Parathyroid adenoma (tissue), 2 donors: ENCODE measurements at regions not wholly inside any gene's neighbourhood (a gene's known extent, or its start where the extent isn't known, plus 50 kb on each side); places are given as distances from the start of the nearest gene placed in this dataset.
"Not testable (repeated sequence)": the region's sequence is repeated elsewhere in the genome, so short reads cannot be mapped to it uniquely, and the experiment has no call there.

Source experiments
- H2AFZ ChIP-seq: fragments of 300-600 bp; sonication (generic); one replicate; pipeline ENCODE4 v1.7.0; 2017; ENCODE audit warnings: antibody characterized with exemption, mild to moderate bottlenecking
- H3K27ac ChIP-seq: fragments of 300-600 bp; sonication (generic); one replicate; pipeline ENCODE4 v1.7.0; 2017
- H3K27me3 ChIP-seq: fragments of 300-600 bp; sonication (generic); one replicate; pipeline ENCODE4 v1.7.0; 2017; ENCODE audit warnings: low read length; ENCODE audit not compliant: control insufficient read depth, insufficient read depth
- H3K36me3 ChIP-seq: fragments of 300-600 bp; sonication (generic); one replicate; pipeline ENCODE4 v1.7.0; 2017; ENCODE audit warnings: low read length; ENCODE audit not compliant: control insufficient read depth, insufficient read depth
- H3K4me1 ChIP-seq: fragments of 300-600 bp; sonication (generic); one replicate; pipeline ENCODE4 v1.7.0; 2017; ENCODE audit warnings: control low read depth
- H3K4me2 ChIP-seq: fragments of 300-600 bp; sonication (generic); one replicate; pipeline ENCODE4 v1.7.0; 2017; ENCODE audit warnings: low read length
- H3K4me3 ChIP-seq: fragments of 300-600 bp; sonication (generic); one replicate; pipeline ENCODE4 v1.7.0; 2017; ENCODE audit warnings: low read depth, low read length
- H3K79me2 ChIP-seq: fragments of 300-600 bp; sonication (generic); one replicate; pipeline ENCODE4 v1.7.0; 2017; ENCODE audit warnings: control low read depth
- H3K9ac ChIP-seq: fragments of 300-600 bp; sonication (generic); one replicate; pipeline ENCODE4 v1.7.0; 2017; ENCODE audit warnings: mild to moderate bottlenecking
- H3K9me3 ChIP-seq: fragments of 300-600 bp; sonication (generic); one replicate; pipeline ENCODE4 v1.7.0; 2017; ENCODE audit warnings: low read length; ENCODE audit not compliant: control insufficient read depth
- CTCF ChIP-seq: fragments of 300-600 bp; sonication (generic); IDR thresholded peaks from one replicate; pipeline ENCODE4 v1.7.0; 2017; ENCODE audit warnings: antibody characterized with exemption, mild to moderate bottlenecking
- donor health status: primary hyperparathyroidism.

DNA sequence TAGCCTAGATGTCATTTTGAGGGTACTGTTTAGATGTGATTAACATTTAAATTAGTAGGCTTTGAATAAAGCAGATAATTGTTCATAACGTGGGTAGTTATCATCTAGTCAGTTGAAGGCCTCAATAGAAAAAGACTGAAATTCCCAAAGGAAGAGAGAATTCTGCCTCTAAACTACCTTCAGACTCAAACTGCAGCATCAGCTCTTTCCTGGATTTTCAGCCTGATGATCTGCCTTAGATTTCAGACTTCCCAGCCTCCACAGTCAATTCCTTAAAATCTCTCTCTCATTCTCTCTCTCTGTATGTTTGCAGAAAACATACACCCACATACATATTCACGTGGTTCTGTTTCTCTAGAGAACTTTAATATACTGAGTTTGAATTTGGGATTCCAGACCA lies 58.0 kb upstream of the MBNL1 start:
- no peaks in the 10 kb centered on the region for H3K79me2 ChIP-seq
- H3K4me3 ChIP-seq: no peak overlapping the region
- no peak for TF ChIP-seq CTCF
- H3K9ac ChIP-seq: no peak overlapping the region
- no peak overlapping the region for H2AFZ ChIP-seq
- H3K27me3 ChIP-seq: no peaks in the 10 kb centered on the region
- H3K9me3 ChIP-seq: no peaks in the 10 kb centered on the region
- H3K4me2 ChIP-seq: no peak overlapping the region
- H3K36me3 ChIP-seq: no peaks in the 10 kb centered on the region
- H3K27ac ChIP-seq: no peak overlapping the region
- peaks cover 2% of the 10 kb centered on the region for H3K4me1 ChIP-seq

DNA sequence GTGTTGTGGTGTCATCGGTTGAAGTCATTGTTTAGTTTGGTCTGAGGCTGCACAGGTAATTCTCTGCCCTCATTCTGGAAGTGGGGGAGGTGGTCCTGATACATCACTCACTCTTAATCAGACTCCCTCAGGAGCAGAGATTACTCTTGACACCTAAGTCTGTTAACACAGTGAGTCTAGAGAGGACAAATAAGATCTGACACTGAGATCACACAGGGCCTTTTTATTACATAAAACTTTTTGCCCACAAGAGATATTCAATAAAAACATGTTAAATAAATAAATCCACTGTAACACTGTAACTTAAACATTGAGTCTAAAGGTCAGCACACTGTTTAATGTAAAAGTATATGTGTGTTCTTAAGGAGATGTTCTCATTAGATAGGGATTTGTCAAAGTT lies 57.1 kb upstream of the MBNL1 start:
- no peak overlapping the region for H3K9ac ChIP-seq
- H3K27ac ChIP-seq: no peak overlapping the region
- no peak for TF ChIP-seq CTCF
- no peak overlapping the region for H2AFZ ChIP-seq
- no peaks in the 10 kb centered on the region for H3K36me3 ChIP-seq
- no peak overlapping the region for H3K4me2 ChIP-seq
- H3K4me3 ChIP-seq: no peak overlapping the region
- H3K9me3 ChIP-seq: no peaks in the 10 kb centered on the region
- peaks cover 2% of the 10 kb centered on the region for H3K4me1 ChIP-seq
- no peaks in the 10 kb centered on the region for H3K27me3 ChIP-seq
- H3K79me2 ChIP-seq: no peaks in the 10 kb centered on the region

DNA sequence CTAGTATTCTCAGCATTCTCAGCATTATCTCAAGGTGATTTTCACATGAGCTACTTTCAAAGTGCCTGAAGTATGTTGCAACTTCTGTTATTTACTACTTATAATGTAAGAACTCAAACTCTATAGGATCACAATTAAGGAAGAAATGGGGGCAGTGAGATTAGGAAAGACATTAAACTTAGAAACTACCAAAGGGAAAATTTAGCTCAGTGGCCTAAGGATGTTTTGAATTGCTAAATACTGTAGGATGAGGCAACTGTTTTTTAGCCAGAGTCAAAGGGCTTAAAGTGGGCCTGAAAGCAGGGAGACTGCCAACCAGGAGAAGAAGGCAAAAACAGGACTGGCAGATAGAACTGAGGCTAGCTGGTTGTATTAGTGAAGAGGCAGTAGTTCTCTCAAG lies 55.5 kb upstream of the MBNL1 start:
- peaks cover 2% of the 10 kb centered on the region for H3K4me1 ChIP-seq
- no peaks in the 10 kb centered on the region for H3K79me2 ChIP-seq
- H3K36me3 ChIP-seq: no peaks in the 10 kb centered on the region
- H3K9ac ChIP-seq: no peak overlapping the region
- H3K9me3 ChIP-seq: no peaks in the 10 kb centered on the region
- no peak overlapping the region for H3K27ac ChIP-seq
- H3K27me3 ChIP-seq: no peaks in the 10 kb centered on the region
- no peak overlapping the region for H3K4me3 ChIP-seq
- no peak for TF ChIP-seq CTCF
- H3K4me2 ChIP-seq: no peak overlapping the region
- H2AFZ ChIP-seq: peak overlapping the region; percentile 55

GRCh38 chr3:152213938-152214337 lies 54.8 kb upstream of the MBNL1 start:
- H3K4me1 ChIP-seq: peaks cover 2% of the 10 kb centered on the region
- H3K4me2 ChIP-seq: no peak overlapping the region
- no peaks in the 10 kb centered on the region for H3K36me3 ChIP-seq
- H3K79me2 ChIP-seq: no peaks in the 10 kb centered on the region
- H3K9ac ChIP-seq: no peak overlapping the region
- no peak for TF ChIP-seq CTCF
- H3K27me3 ChIP-seq: no peaks in the 10 kb centered on the region
- no peak overlapping the region for H3K4me3 ChIP-seq
- no peak overlapping the region for H3K27ac ChIP-seq
- no peaks in the 10 kb centered on the region for H3K9me3 ChIP-seq
- no peak overlapping the region for H2AFZ ChIP-seq

DNA sequence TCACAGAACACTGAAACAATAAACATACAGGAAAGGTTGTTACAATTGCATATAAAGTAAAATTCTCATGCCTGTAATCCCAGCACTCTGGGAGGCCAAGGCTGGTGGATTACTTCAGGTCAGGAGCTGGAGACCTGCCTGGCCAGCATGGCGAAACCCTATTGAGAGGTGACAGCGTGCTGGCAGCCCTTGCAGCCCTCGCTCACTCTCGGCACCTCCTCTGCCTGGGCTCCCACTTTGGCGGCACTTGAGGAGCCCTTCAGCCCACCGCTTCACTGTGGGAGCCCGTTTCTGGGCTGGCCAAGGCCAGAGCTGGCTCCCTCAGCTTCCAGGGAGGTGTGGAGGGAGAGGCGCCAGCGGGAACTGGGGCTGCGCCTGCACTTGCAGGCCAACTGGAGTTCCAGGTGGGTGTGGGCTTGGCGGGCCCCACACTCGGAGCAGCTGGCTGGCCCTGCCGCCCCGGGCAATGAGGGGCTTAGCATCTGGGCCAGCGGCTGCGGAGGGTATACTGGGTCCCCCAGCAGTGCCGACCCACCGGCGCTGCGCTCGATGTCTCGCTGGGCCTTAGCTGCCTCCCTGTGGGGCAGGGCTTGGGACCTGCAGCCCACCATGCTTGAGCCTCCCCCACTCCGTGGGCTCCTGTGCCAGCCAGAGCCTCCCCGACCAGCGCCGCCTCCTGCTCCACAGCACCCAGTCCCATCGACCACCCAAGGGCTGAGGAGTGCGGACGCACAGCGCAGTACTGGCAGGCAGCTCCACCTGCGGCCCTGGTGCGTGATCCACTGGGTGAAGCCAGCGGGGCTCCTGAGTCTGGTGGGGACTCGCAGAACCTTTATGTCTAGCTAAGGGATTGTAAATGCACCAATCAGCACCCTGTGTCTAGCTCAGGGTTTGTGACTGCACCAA lies 51.5 kb upstream of the MBNL1 start:
- not testable (repeated sequence) for H3K9ac ChIP-seq, H3K4me3 ChIP-seq, H3K27me3 ChIP-seq, H3K9me3 ChIP-seq, H3K79me2 ChIP-seq, H3K27ac ChIP-seq, H3K36me3 ChIP-seq, H3K4me1 ChIP-seq, H3K4me2 ChIP-seq, H2AFZ ChIP-seq
